GM21390 (cell line): ENCODE measurements at regions not wholly inside any gene's neighbourhood (a gene's known extent, or its start where the extent isn't known, plus 50 kb on each side); places are given as distances from the start of the nearest gene placed in this dataset.
"Not testable (repeated sequence)": the region's sequence is repeated elsewhere in the genome, so short reads cannot be mapped to it uniquely, and the experiment has no call there.

Experiments used
- ATAC-seq: cut with Tn5 transposase; IDR thresholded peaks from one replicate; pipeline ENCODE4 v1.9.1; 2021; ENCODE audit not compliant: unreplicated experiment

GRCh38 chr3:30511524-30512251, 94.7 kb upstream of the TGFBR2 start:
- ATAC-seq, result no peak

GRCh38 chr3:30512576-30512975, 93.8 kb upstream of the TGFBR2 start:
- no peak for ATAC-seq

GRCh38 chr3:30513374-30514152, 92.8 kb upstream of the TGFBR2 start:
- ATAC-seq, result no peak

GRCh38 chr3:30516238-30516637, 90.2 kb upstream of the TGFBR2 start:
- ATAC-seq, result no peak

GRCh38 chr3:30518181-30518864, 88.1 kb upstream of the TGFBR2 start:
- no peak for ATAC-seq

- no peak for ATAC-seq
Observed at GRCh38 chr3:30518872-30519271, 87.5 kb upstream of the TGFBR2 start.

- no peak for ATAC-seq
Observed at GRCh38 chr3:30520699-30521098, 85.7 kb upstream of the TGFBR2 start.

- ATAC-seq, result no peak
Observed at GRCh38 chr3:30521156-30521715, 85.2 kb upstream of the TGFBR2 start.

- ATAC-seq, result no peak
Observed at GRCh38 chr3:30522476-30522875, 83.9 kb upstream of the TGFBR2 start.

- no peak for ATAC-seq
Observed at GRCh38 chr3:30523366-30523765, 83.0 kb upstream of the TGFBR2 start.

- no peak for ATAC-seq
Observed at GRCh38 chr3:30524357-30525040, 81.9 kb upstream of the TGFBR2 start.

GRCh38 chr3:30526031-30526430, 80.4 kb upstream of the TGFBR2 start:
- no peak for ATAC-seq

- ATAC-seq, result no peak
Observed at GRCh38 chr3:30527186-30527585, 79.2 kb upstream of the TGFBR2 start.

- ATAC-seq, result no peak
Observed at GRCh38 chr3:30527720-30528119, 78.7 kb upstream of the TGFBR2 start.

GRCh38 chr3:30530084-30530483, 76.3 kb upstream of the TGFBR2 start:
- ATAC-seq, result no peak

- ATAC-seq, result no peak
Observed at GRCh38 chr3:30531017-30531570, 75.3 kb upstream of the TGFBR2 start.

- ATAC-seq, result no peak
Observed at GRCh38 chr3:30535525-30535924, 70.9 kb upstream of the TGFBR2 start.

GRCh38 chr3:30538791-30539190, 67.6 kb upstream of the TGFBR2 start:
- no peak for ATAC-seq

- no peak for ATAC-seq
Observed at GRCh38 chr3:30539206-30539605, 67.2 kb upstream of the TGFBR2 start.

GRCh38 chr3:30539772-30540171, 66.6 kb upstream of the TGFBR2 start:
- ATAC-seq, result no peak

- not testable (repeated sequence) for ATAC-seq
Observed at GRCh38 chr3:30541156-30541555, 65.2 kb upstream of the TGFBR2 start.
